Right atrium auricular region (tissue), 2 donors: ENCODE measurements at regions not wholly inside any gene's neighbourhood (a gene's known extent, or its start where the extent isn't known, plus 50 kb on each side); places are given as distances from the start of the nearest gene placed in this dataset.

ENCODE experiments used
- DNase-seq: peaks from one replicate; pipeline ENCODE4 v3.0.0-alpha.2; 2019; ENCODE audit warnings: low spot score
- H3K27ac ChIP-seq, 2 donors: fragments of 200-600 bp; sonication (generic); 1 replicate in 1 of 2; 2 replicates in 1 of 2; pipeline ENCODE4 v1.5.1; 2016 to 2019
- H3K27me3 ChIP-seq, 2 donors: fragments of 200-600 bp; sonication (generic); one replicate each; pipeline versions ENCODE4 v1.5.1 to v1.6.0; 2017 to 2019
- H3K36me3 ChIP-seq: fragments of 200-600 bp; sonication (generic); one replicate; pipeline ENCODE4 v1.5.1; 2016
- H3K4me1 ChIP-seq, 2 donors: fragments of 200-600 bp; sonication (generic); one replicate each; pipeline versions ENCODE4 v1.5.1 to v1.6.0; 2017 to 2019
- H3K4me3 ChIP-seq, 2 donors: fragments of 200-600 bp; sonication (generic); 1 replicate in 1 of 2; 2 replicates in 1 of 2; pipeline ENCODE4 v1.5.1; 2017 to 2019; ENCODE audit warnings: mild to moderate bottlenecking in 1 of 2, moderate library complexity in 1 of 2
- H3K9me3 ChIP-seq, 2 donors: fragments of 200-600 bp; sonication (generic); one replicate each; pipeline ENCODE4 v1.5.1; 2019
- TF ChIP-seq, protein P1 (sequence below), 2 donors: fragments of 200-600 bp; sonication (generic); IDR thresholded peaks; one replicate each; pipeline ENCODE4 v1.5.1; 2019; ENCODE audit warnings: antibody characterized with exemption in 2 of 2

DNA sequence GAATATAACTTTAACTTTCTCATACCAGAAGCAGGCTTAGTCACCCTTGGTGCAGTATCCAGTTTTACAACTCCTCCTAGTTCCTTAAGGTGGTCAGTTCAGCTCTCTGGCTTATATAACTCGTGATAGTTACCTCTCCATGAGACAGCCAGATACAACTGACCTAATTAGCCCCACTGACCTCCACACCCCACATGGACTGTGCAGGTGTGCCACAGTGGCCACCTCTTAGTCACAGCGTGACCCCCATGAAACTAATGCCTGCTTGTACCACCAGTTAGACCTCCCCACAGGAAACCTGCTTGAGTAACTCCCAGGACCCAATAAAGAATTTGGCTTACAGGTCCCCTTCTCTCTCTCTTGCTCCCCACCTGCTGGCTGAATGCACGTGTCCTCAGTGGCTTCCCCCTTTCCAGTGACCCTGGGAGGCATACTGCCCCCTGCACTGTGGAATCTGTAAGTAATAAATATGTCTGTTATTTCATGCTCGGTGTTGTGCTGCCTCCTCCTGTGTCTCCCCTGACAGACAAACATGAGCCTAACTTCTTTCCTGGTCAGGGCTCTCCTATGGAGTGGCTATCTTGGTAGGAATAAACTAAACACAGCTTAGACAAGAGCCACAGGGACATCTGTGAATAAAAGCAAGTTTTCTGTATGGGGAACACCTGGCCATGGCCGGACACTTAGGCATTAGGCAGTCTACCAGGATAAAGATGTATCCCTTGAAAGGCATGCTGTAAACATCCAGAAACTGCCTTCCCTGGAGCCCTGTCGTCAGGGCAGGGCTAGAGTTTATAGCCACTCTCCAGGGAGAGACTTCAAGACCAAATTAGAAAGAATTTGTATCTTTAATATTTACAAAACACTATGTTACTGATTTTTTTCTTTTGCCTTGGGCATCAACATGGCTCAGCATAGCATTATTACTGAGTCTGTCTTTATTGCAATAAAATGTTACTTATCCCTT, 209.7 kb upstream of the BOD1L1 start:
- Histone ChIP-seq H3K27ac (peak overlapping the region; percentile 50 to 63), H3K4me3 (no peak overlapping the region), H3K27me3 (no peaks in the 10 kb centered on the region), H3K4me1 (peaks cover 0 to 17% of the 10 kb centered on the region in 2 donors), H3K9me3 (no peaks in the 10 kb centered on the region), H3K36me3 (no peaks in the 10 kb centered on the region)
- TF ChIP-seq, protein P1, sequence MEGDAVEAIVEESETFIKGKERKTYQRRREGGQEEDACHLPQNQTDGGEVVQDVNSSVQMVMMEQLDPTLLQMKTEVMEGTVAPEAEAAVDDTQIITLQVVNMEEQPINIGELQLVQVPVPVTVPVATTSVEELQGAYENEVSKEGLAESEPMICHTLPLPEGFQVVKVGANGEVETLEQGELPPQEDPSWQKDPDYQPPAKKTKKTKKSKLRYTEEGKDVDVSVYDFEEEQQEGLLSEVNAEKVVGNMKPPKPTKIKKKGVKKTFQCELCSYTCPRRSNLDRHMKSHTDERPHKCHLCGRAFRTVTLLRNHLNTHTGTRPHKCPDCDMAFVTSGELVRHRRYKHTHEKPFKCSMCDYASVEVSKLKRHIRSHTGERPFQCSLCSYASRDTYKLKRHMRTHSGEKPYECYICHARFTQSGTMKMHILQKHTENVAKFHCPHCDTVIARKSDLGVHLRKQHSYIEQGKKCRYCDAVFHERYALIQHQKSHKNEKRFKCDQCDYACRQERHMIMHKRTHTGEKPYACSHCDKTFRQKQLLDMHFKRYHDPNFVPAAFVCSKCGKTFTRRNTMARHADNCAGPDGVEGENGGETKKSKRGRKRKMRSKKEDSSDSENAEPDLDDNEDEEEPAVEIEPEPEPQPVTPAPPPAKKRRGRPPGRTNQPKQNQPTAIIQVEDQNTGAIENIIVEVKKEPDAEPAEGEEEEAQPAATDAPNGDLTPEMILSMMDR (IDR thresholded peaks at IDR 0.05) = peak in 1 of 2 donors; percentile 39
- no peak for DNase-seq

DNA sequence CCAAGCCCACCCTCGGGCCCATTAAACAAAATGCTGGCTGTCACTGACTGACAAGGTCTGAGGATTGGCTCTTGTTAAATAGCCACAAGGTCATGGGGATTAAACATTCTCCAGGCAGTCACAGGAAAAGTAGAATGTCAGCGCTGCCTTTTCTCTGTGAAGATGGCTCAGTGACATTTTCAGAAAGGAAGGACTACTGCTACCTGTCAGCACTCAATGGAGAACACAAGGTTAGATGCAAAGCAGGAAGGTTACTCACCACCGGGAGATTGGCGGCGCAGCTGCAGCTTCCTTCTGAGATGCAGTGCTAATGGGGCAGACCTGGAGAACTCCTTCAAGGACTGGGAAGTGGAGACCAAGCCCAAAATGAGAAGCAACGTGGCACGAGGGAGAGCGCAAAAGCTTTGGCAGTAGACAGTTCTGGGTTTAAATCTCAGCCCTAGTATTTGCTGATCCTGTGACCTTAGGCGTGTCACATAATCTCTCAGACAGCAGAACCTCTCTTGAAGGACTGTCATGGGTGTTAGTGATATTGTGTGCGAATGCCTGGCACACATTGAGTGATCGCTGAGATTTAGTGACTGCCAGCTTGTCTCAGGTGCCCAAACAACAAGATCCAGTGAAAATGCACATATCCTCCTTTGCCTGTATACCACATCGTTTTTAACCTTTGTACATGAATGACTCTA, 213.1 kb upstream of the BOD1L1 start:
- TF ChIP-seq, protein P1 (IDR thresholded peaks at IDR 0.05) = no peak
- peak overlapping the region; percentile 57 to 71 for H3K27ac ChIP-seq

DNA sequence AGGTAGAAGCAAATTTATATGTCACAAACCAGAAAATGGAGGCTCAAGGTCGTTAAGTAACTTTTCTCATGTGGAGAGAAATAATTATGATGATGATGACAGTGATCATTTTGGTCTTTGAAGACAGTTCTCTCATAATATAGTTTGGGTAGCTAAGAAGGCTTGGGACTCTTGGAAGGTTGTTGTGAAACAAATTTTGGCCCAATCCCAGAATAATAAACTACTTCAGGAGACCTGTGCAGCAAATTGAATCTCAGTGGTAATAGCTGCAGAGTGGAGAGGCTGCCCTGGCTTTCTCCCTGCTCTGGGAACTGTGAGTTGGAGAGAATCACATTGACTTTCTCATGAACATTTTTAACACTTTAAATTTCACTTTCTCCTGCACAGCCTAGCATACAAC, 217.2 kb upstream of the BOD1L1 start:
- DNase-seq = no peak
- H3K27me3 ChIP-seq = no peaks in the 10 kb centered on the region
- no peak overlapping the region for H3K4me3 ChIP-seq
- H3K9me3 ChIP-seq = no peaks in the 10 kb centered on the region
- TF ChIP-seq, protein P1 (IDR thresholded peaks at IDR 0.05) = no peak
- H3K4me1 ChIP-seq = no peaks in the 10 kb centered on the region
- H3K36me3 ChIP-seq = no peaks in the 10 kb centered on the region
- no peak overlapping the region for H3K27ac ChIP-seq

More for the DNA sequence above, 213.1 kb upstream of the BOD1L1 start:
- Histone ChIP-seq H3K4me1 (peaks cover 0 to 5% of the 10 kb centered on the region in 2 donors), H3K36me3 (no peaks in the 10 kb centered on the region), H3K4me3 (peak overlapping the region; percentile 21 to 24), H3K27me3 (no peaks in the 10 kb centered on the region), H3K9me3 (no peaks in the 10 kb centered on the region)
- DNase-seq = no peak

DNA sequence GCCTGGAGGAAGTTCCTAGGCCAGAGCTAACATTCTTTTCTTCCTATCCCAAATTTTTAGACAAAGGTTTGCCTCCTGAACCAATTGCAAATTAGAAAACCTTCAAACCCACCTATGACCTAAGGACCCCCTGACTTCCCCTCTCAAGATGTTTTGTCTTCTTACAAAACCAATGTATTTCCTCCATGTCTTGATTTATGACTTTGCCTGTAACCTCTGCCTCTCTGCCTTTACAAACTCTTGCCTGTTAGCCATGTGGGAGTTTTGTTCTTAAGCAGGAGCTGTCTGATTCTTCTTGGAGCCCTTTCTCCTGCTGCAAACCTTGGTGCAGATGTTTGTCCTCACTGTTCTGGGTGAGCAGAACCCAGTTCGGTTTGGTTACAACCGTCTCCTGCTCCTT, 222.3 kb upstream of the BOD1L1 start:
- H3K4me3 ChIP-seq = no peak overlapping the region
- H3K36me3 ChIP-seq = no peaks in the 10 kb centered on the region
- no peak for DNase-seq
- TF ChIP-seq, protein P1 (IDR thresholded peaks at IDR 0.05) = no peak
- H3K27me3 ChIP-seq = no peaks in the 10 kb centered on the region
- H3K4me1 ChIP-seq = no peaks in the 10 kb centered on the region
- H3K9me3 ChIP-seq = no peaks in the 10 kb centered on the region
- no peak overlapping the region for H3K27ac ChIP-seq

DNA sequence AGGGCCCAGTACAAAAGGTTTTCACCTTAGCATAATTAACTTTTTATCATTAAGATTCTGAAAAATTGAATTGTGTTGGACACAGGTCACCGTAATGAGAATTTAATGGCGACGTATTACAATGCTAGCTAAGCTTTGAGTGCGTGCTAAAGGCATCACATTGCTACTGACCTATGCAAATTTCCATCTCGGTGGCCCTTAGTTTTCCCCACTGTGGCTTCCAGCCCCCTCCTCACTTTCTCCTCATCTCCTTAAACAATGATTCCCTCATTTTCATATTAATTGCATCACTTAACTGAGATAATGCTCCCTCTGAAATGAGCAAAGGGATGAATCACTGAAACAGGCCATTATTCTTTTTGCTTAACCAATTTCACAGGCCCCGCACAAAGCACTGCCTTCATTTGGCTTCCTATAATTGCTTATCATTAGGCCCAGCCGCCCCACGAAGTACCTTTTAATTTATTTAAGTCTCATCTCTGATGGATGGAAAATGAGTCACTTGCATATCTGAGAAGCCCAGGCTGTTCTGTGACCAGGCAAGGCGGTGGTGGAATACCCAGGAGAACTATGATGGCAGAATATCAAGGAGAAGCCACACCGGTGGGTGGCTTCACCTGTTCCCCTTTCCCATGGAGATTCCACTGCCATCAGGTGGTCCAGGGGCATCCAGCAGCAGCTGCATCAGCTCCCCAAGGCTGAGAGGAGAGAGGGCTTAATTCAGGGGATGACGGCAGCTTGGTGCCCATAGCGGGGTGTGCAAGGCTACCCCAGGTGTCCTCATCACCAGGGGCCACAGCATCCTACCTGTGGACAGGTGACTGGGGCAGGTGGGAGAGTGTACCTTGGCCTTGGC, 223.8 kb upstream of the BOD1L1 start:
- H3K4me1 ChIP-seq = no peaks in the 10 kb centered on the region
- H3K27me3 ChIP-seq = no peaks in the 10 kb centered on the region
- TF ChIP-seq, protein P1 (IDR thresholded peaks at IDR 0.05) = no peak
- H3K36me3 ChIP-seq = no peaks in the 10 kb centered on the region
- no peak overlapping the region for H3K4me3 ChIP-seq
- no peak for DNase-seq
- no peak overlapping the region for H3K27ac ChIP-seq
- no peaks in the 10 kb centered on the region for H3K9me3 ChIP-seq
